Mesenchymal stem cell (in vitro differentiated cells and primary cell): ENCODE measurements at regions not wholly inside any gene's neighbourhood (a gene's known extent, or its start where the extent isn't known, plus 50 kb on each side); places are given as distances from the start of the nearest gene placed in this dataset.
A peak's percentile ranks its signal among the peaks of the same experiment; 100 is the strongest.

ENCODE experiments used
- DNase-seq: peaks from one replicate; pipeline ENCODE4 v3.0.0-alpha.2; 2013
- H2AFZ ChIP-seq: one replicate; pipeline ENCODE4 v1.6.1; 2013; ENCODE audit warnings: low read depth, mild to moderate bottlenecking, control low read depth, inconsistent platforms, low read length, moderate library complexity
- H2AK5ac ChIP-seq: 2 replicates; pipeline ENCODE4 v1.6.1; 2013; ENCODE audit warnings: low read length, moderate library complexity, mild to moderate bottlenecking, inconsistent platforms; ENCODE audit not compliant: severe bottlenecking
- H2BK120ac ChIP-seq: one replicate; pipeline ENCODE4 v1.6.1; 2013; ENCODE audit warnings: low read depth, mild to moderate bottlenecking, inconsistent platforms, low read length, moderate library complexity
- H2BK12ac ChIP-seq, 2 experiments: one replicate each; pipeline ENCODE4 v1.6.1; 2013; ENCODE audit warnings: inconsistent platforms in 2 of 2, low read length in 2 of 2, mild to moderate bottlenecking in 2 of 2, moderate library complexity in 2 of 2, control low read depth in 1 of 2
- H2BK15ac ChIP-seq: one replicate; pipeline ENCODE4 v1.6.1; 2013; ENCODE audit warnings: mild to moderate bottlenecking, low read depth, inconsistent platforms; ENCODE audit not compliant: poor library complexity, severe bottlenecking
- H2BK5ac ChIP-seq: 2 replicates; pipeline ENCODE4 v1.6.1; 2013; ENCODE audit warnings: low read depth, mild to moderate bottlenecking, low read length, control low read depth, inconsistent platforms; ENCODE audit not compliant: poor library complexity, severe bottlenecking
- H3K14ac ChIP-seq, 2 experiments: one replicate each; pipeline ENCODE4 v1.6.1; 2013; ENCODE audit warnings: inconsistent platforms in 2 of 2, low read length in 2 of 2, control low read depth in 1 of 2, mild to moderate bottlenecking in 1 of 2, moderate library complexity in 1 of 2
- H3K18ac ChIP-seq, 2 experiments: one replicate each; pipeline ENCODE4 v1.6.1; 2013; ENCODE audit warnings: inconsistent platforms in 2 of 2, low read length in 2 of 2, control low read depth in 1 of 2, low read depth in 1 of 2, mild to moderate bottlenecking in 1 of 2
- H3K23ac ChIP-seq, 2 experiments: one replicate each; pipeline ENCODE4 v1.6.1; 2013; ENCODE audit warnings: inconsistent platforms in 2 of 2, low read length in 2 of 2, mild to moderate bottlenecking in 2 of 2, moderate library complexity in 2 of 2, control low read depth in 1 of 2
- H3K27ac ChIP-seq: 2 replicates; pipeline ENCODE4 v1.5.1; 2013; ENCODE audit warnings: mild to moderate bottlenecking, moderate library complexity, low read length, control low read depth, inconsistent platforms; ENCODE audit not compliant: poor library complexity, severe bottlenecking
- H3K27me3 ChIP-seq, 2 experiments: 2 replicates each; pipeline versions ENCODE4 v1.6.1 to v1.7.0; 2013; ENCODE audit warnings: low read length in 2 of 2, mild to moderate bottlenecking in 2 of 2, moderate library complexity in 2 of 2, control low read depth in 1 of 2, inconsistent platforms in 1 of 2; ENCODE audit not compliant: control insufficient read depth in 1 of 2, insufficient read depth in 1 of 2
- H3K36me3 ChIP-seq, 2 experiments: 2 replicates each; pipeline versions ENCODE4 v1.6.1 to v1.7.0; 2013; ENCODE audit warnings: low read length in 2 of 2, control low read depth in 1 of 2, inconsistent platforms in 1 of 2, low read depth in 1 of 2, mild to moderate bottlenecking in 1 of 2; ENCODE audit not compliant: insufficient read depth in 2 of 2, control insufficient read depth in 1 of 2
- H3K4ac ChIP-seq, 2 experiments: one replicate each; pipeline ENCODE4 v1.6.1; 2013; ENCODE audit warnings: inconsistent platforms in 2 of 2, low read length in 2 of 2, mild to moderate bottlenecking in 2 of 2, moderate library complexity in 2 of 2, control low read depth in 1 of 2, low read depth in 1 of 2
- H3K4me1 ChIP-seq: 2 replicates; pipeline ENCODE4 v1.6.1; 2013; ENCODE audit warnings: low read depth, low read length, control low read depth; ENCODE audit not compliant: control insufficient read depth, insufficient read depth
- H3K4me2 ChIP-seq: 2 replicates; pipeline ENCODE4 v1.6.1; 2013; ENCODE audit warnings: low read length, mild to moderate bottlenecking, inconsistent platforms; ENCODE audit not compliant: poor library complexity, severe bottlenecking
- H3K4me3 ChIP-seq, 2 experiments: 2 replicates each; pipeline versions ENCODE4 v1.5.1 to v1.7.0; 2013; ENCODE audit warnings: low read length in 2 of 2, mild to moderate bottlenecking in 2 of 2, control low read depth in 1 of 2, low read depth in 1 of 2; ENCODE audit not compliant: insufficient read depth in 1 of 2
- H3K79me1 ChIP-seq: replicated peaks from 2 replicates; pipeline ENCODE4 v1.6.1; 2013; ENCODE audit warnings: mild to moderate bottlenecking, control low read depth, low read length, inconsistent platforms; ENCODE audit not compliant: poor library complexity, severe bottlenecking
- H3K9ac ChIP-seq: 2 replicates; pipeline ENCODE4 v1.7.0; 2013; ENCODE audit warnings: mild to moderate bottlenecking, low read length, moderate library complexity
- H3K9me3 ChIP-seq: 2 replicates; pipeline ENCODE4 v1.7.0; 2013; ENCODE audit warnings: mild to moderate bottlenecking, low read length; ENCODE audit not compliant: control insufficient read depth
- H4K8ac ChIP-seq: one replicate; pipeline ENCODE4 v1.6.1; 2013; ENCODE audit warnings: inconsistent platforms, mild to moderate bottlenecking, low read length, moderate library complexity
- H4K91ac ChIP-seq: one replicate; pipeline ENCODE4 v1.6.1; 2013; ENCODE audit warnings: mild to moderate bottlenecking, low read length, inconsistent platforms
- WGBS: methylation state at CpG from one replicate; pipeline ENCODE4 v1.1.7; 2013; ENCODE audit warnings: mixed read lengths; 5-methylcytosine and 5-hydroxymethylcytosine counted together

- Histone ChIP-seq H3K4ac (no peak overlapping the region), H2BK12ac (no peak overlapping the region), H3K23ac (no peak overlapping the region), H4K91ac (no peak overlapping the region), H3K4me2 (no peak overlapping the region), H3K4me3 (no peak overlapping the region), H2BK120ac (no peak overlapping the region), H3K18ac (no peak overlapping the region), H3K27ac (peak overlapping the region; percentile 39), H3K9me3 (no peaks in the 10 kb centered on the region), H3K4me1 (no peaks in the 10 kb centered on the region), H3K79me1 (no peaks in the 10 kb centered on the region), H4K8ac (no peak overlapping the region), H3K9ac (peak overlapping the region; percentile 27), H2BK5ac (no peak overlapping the region), H2AK5ac (no peak overlapping the region), H3K27me3 (no peaks in the 10 kb centered on the region), H2AFZ (no peak overlapping the region), H3K14ac (no peak overlapping the region), H2BK15ac (no peak overlapping the region), H3K36me3 (no peaks in the 10 kb centered on the region)
- 3% methylated on average over 2 of the region's 2 CpGs for whole genome bisulfite sequencing
- DNase-seq: peak; percentile 76
Observed at GRCh38 chr13:64723724-64724123, 2506.4 kb downstream of the PCDH9 start.

- H2AK5ac ChIP-seq: no peak overlapping the region
- no peak overlapping the region for H2AFZ ChIP-seq
- no peak overlapping the region for H2BK120ac ChIP-seq
- no peaks in the 10 kb centered on the region for H3K36me3 ChIP-seq
- no peak overlapping the region for H4K91ac ChIP-seq
- H3K9me3 ChIP-seq: no peaks in the 10 kb centered on the region
- WGBS: 77% methylated on average over 2 of the region's 2 CpGs
- H3K4me2 ChIP-seq: no peak overlapping the region
- H3K4me1 ChIP-seq: no peaks in the 10 kb centered on the region
- H2BK15ac ChIP-seq: no peak overlapping the region
- H3K4ac ChIP-seq: no peak overlapping the region
- H3K14ac ChIP-seq: no peak overlapping the region
- H3K27me3 ChIP-seq: no peaks in the 10 kb centered on the region
- no peak overlapping the region for H2BK5ac ChIP-seq
- no peak overlapping the region for H3K23ac ChIP-seq
- H3K9ac ChIP-seq: no peak overlapping the region
- no peaks in the 10 kb centered on the region for H3K79me1 ChIP-seq
- H3K18ac ChIP-seq: no peak overlapping the region
- no peak overlapping the region for H3K27ac ChIP-seq
- no peak for DNase-seq
- H2BK12ac ChIP-seq: no peak overlapping the region
- H4K8ac ChIP-seq: no peak overlapping the region
- H3K4me3 ChIP-seq: no peak overlapping the region
Observed at GRCh38 chr13:64718116-64718515, 2512.0 kb downstream of the PCDH9 start.

- no peak overlapping the region for H3K4me3 ChIP-seq
- no peak overlapping the region for H2BK15ac ChIP-seq
- no peak overlapping the region for H3K9ac ChIP-seq
- no peak overlapping the region for H3K18ac ChIP-seq
- no peak overlapping the region for H2AFZ ChIP-seq
- no peak for DNase-seq
- no peak overlapping the region for H2BK120ac ChIP-seq
- WGBS: 95% methylated on average over 1 of the region's 2 CpGs
- H3K14ac ChIP-seq: no peak overlapping the region
- no peaks in the 10 kb centered on the region for H3K27me3 ChIP-seq
- no peak overlapping the region for H3K27ac ChIP-seq
- no peak overlapping the region for H2BK12ac ChIP-seq
- H4K8ac ChIP-seq: no peak overlapping the region
- no peaks in the 10 kb centered on the region for H3K9me3 ChIP-seq
- H3K36me3 ChIP-seq: no peaks in the 10 kb centered on the region
- no peak overlapping the region for H4K91ac ChIP-seq
- H3K4me2 ChIP-seq: no peak overlapping the region
- H3K4me1 ChIP-seq: no peaks in the 10 kb centered on the region
- no peak overlapping the region for H2BK5ac ChIP-seq
- H2AK5ac ChIP-seq: no peak overlapping the region
- no peak overlapping the region for H3K23ac ChIP-seq
- H3K4ac ChIP-seq: no peak overlapping the region
- H3K79me1 ChIP-seq: no peaks in the 10 kb centered on the region
Observed at GRCh38 chr13:64716936-64717335, 2513.2 kb downstream of the PCDH9 start.

GRCh38 chr13:64709079-64709478 lies 2521.1 kb downstream of the PCDH9 start:
- Histone ChIP-seq H3K4me1 (no peaks in the 10 kb centered on the region), H3K4ac (no peak overlapping the region), H2BK12ac (no peak overlapping the region), H3K9me3 (no peaks in the 10 kb centered on the region), H3K27ac (no peak overlapping the region), H3K4me2 (no peak overlapping the region), H3K79me1 (no peaks in the 10 kb centered on the region), H3K36me3 (no peaks in the 10 kb centered on the region), H3K27me3 (no peaks in the 10 kb centered on the region), H3K14ac (no peak overlapping the region), H2BK15ac (no peak overlapping the region), H2BK5ac (no peak overlapping the region), H3K4me3 (peak overlapping the region in 1 of 2 experiments; percentile 50), H2AFZ (peak overlapping the region; percentile 18), H4K91ac (no peak overlapping the region), H3K9ac (no peak overlapping the region), H4K8ac (no peak overlapping the region), H2AK5ac (no peak overlapping the region), H2BK120ac (no peak overlapping the region), H3K18ac (peak overlapping the region in 1 of 2 experiments; percentile 66), H3K23ac (no peak overlapping the region)
- DNase-seq: peak; percentile 39
- 15% methylated on average over 6 of the region's 6 CpGs for WGBS
